Liver (tissue), 3 donors: ENCODE measurements at regions not wholly inside any gene's neighbourhood (a gene's known extent, or its start where the extent isn't known, plus 50 kb on each side); places are given as distances from the start of the nearest gene placed in this dataset.
"Not testable (repeated sequence)": the region's sequence is repeated elsewhere in the genome, so short reads cannot be mapped to it uniquely, and the experiment has no call there.

ENCODE experiments used
- RAD21 ChIP-seq, 2 donors: IDR thresholded peaks; 2 replicates each; pipeline ENCODE4 v1.6.1; 2016; ENCODE audit warnings: antibody characterized with exemption in 2 of 2, mild to moderate bottlenecking in 2 of 2
- TF ChIP-seq, protein P1 (sequence below): fragments of 150-350 bp; IDR thresholded peaks from 2 replicates; pipeline ENCODE4 v1.5.1; 2017; ENCODE audit warnings: improper control_type of control experiment, low read depth, low read length; ENCODE audit not compliant: missing input control
- donor health status: healthy.
- donor health status: healthy.

DNA sequence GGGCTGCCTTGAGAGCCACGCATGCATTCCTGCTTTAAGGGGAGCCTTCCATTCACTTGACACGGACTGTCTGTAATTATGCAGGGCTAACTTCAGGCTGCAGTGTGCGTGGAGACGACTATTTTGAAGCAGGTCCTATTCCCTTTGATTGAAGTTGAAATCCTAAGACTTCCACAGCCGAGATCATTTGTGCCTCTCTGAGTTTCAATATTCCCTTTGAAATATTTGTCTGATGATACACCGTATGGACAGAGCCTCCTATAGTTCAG lies 585.2 kb downstream of the TTLL7 start:
- not testable (repeated sequence) for TF ChIP-seq RAD21 (IDR thresholded peaks at IDR 0.05)
- TF ChIP-seq, protein P1, sequence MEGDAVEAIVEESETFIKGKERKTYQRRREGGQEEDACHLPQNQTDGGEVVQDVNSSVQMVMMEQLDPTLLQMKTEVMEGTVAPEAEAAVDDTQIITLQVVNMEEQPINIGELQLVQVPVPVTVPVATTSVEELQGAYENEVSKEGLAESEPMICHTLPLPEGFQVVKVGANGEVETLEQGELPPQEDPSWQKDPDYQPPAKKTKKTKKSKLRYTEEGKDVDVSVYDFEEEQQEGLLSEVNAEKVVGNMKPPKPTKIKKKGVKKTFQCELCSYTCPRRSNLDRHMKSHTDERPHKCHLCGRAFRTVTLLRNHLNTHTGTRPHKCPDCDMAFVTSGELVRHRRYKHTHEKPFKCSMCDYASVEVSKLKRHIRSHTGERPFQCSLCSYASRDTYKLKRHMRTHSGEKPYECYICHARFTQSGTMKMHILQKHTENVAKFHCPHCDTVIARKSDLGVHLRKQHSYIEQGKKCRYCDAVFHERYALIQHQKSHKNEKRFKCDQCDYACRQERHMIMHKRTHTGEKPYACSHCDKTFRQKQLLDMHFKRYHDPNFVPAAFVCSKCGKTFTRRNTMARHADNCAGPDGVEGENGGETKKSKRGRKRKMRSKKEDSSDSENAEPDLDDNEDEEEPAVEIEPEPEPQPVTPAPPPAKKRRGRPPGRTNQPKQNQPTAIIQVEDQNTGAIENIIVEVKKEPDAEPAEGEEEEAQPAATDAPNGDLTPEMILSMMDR: not testable (repeated sequence)
